ENCODE measurements at regions not wholly inside any gene's neighbourhood (a gene's known extent, or its start where the extent isn't known, plus 50 kb on each side); places are given as distances from the start of the nearest gene placed in this dataset.

DNA sequence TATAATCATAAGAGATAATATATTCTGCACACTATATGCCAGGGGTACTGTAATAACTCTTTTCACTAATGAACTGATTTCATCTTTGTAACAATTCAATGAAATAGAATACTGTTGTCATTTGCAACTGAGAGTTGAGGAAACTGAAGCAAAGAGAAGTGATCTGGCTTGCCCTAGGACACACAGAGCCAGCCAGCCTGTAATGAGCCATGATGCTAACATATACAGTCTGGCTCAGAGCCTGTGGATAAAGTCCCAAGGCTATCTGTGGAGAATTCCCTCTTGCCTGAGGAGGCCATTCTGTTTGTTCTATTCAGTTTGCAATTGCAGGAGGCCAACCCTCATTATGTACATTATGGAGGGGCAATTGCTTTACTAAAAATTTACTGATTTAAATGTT is 241.3 kb downstream of the CXCL12 start:
- Mint-ChIP-seq H3K27ac (no peak overlapping the region), H3K4me3 (no peak overlapping the region), H3K4me1 (no peaks in the 10 kb centered on the region), H3K9me3 (peaks cover 14% of the 10 kb centered on the region), H3K36me3 (ENCODE audit: low read depth) (no peaks in the 10 kb centered on the region), H3K27me3 (no peaks in the 10 kb centered on the region)
- no peak for ATAC-seq (ENCODE audit: low read depth)
- ChIA-PET CTCF (no interaction called here), POLR2A (no interaction called here)
- TF ChIP-seq, protein P1, sequence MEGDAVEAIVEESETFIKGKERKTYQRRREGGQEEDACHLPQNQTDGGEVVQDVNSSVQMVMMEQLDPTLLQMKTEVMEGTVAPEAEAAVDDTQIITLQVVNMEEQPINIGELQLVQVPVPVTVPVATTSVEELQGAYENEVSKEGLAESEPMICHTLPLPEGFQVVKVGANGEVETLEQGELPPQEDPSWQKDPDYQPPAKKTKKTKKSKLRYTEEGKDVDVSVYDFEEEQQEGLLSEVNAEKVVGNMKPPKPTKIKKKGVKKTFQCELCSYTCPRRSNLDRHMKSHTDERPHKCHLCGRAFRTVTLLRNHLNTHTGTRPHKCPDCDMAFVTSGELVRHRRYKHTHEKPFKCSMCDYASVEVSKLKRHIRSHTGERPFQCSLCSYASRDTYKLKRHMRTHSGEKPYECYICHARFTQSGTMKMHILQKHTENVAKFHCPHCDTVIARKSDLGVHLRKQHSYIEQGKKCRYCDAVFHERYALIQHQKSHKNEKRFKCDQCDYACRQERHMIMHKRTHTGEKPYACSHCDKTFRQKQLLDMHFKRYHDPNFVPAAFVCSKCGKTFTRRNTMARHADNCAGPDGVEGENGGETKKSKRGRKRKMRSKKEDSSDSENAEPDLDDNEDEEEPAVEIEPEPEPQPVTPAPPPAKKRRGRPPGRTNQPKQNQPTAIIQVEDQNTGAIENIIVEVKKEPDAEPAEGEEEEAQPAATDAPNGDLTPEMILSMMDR (IDR thresholded peaks at IDR 0.05): no peak
- intact Hi-C loops (cut with micrococcal nuclease): no loop called here
- DNase-seq: no peak

DNA sequence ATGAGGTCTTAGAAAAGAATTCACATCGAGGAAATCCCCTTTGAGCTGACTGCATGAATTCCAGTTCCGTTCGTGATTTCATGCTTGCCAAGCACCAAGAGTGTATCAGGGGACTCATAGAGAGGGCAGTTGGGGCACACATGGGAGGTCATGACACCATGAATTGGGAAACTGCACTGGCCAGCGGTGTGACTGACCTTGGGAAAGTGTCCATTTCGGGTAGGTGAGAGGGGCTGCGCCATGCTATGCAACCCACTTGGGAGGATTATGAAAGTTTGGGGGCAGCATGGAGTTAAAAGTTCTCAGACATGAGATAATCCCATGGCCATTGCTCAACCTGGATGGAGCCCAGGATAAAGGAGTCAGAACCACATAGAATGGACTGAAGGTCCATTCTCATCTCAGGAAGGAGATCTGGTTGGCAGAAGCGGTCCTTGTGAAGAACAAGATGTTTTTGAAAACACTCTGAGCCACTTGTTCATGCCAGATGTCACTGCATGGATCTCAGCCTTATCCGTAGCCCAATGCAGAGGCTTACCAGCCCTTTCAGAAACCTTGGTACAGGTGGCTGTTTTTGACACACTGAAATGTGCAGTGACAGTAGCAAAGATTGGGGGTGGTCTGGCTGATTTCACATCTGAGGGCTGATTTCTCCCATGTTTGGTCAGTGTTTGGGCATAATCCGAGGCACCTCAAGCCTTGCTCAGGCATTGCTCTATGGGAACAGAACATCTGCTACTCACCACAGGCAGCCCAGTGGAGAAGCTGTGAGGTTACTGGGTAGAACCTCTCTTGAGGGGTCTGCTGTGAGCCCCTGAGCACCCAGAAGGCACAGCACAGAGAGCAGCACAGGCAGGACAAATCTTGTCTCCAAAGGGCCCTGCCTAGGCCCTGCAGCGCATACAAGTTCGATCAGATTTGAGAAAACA is 252.3 kb downstream of the CXCL12 start:
- no peak overlapping the region for H3K4me3 Mint-ChIP-seq
- no peak for ATAC-seq (ENCODE audit: low read depth)
- DNase-seq: no peak
- H3K36me3 Mint-ChIP-seq (ENCODE audit: low read depth): no peaks in the 10 kb centered on the region
- TF ChIP-seq, protein P1 (IDR thresholded peaks at IDR 0.05): no peak
- no peaks in the 10 kb centered on the region for H3K4me1 Mint-ChIP-seq
- ChIA-PET CTCF (no interaction called here), POLR2A (no interaction called here)
- H3K27me3 Mint-ChIP-seq: no peaks in the 10 kb centered on the region
- intact Hi-C loops (cut with micrococcal nuclease): no loop called here
- H3K9me3 Mint-ChIP-seq: peaks cover 2% of the 10 kb centered on the region
- H3K27ac Mint-ChIP-seq: no peak overlapping the region

DNA sequence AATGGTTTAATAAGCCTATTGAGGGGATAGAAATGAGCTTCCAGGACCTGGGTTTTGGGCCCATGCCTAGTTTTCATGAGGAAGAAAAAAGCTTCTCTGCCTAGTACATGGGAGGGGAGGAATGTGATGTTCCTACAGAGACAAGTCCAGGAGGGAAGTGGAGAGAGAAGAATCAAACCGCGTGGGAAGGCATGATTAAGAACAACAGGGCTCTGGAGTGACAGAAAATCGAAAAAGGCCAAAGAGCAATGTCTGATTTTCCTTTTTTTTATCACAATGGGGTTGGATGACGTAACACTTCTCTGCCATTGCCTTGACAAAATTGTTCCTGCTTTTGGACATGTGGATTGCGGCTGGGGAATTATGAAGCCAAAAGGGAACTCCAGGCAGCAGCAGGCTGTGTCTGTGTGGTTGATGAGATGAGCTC is 258.6 kb downstream of the CXCL12 start:
- POLR2A ChIA-PET: no interaction called here
- H3K27ac Mint-ChIP-seq: no peak overlapping the region
- no peaks in the 10 kb centered on the region for H3K4me1 Mint-ChIP-seq
- intact Hi-C loops (cut with micrococcal nuclease): no loop called here
- H3K36me3 Mint-ChIP-seq (ENCODE audit: low read depth): no peaks in the 10 kb centered on the region
- H3K27me3 Mint-ChIP-seq: no peaks in the 10 kb centered on the region
- TF ChIP-seq, protein P1 (IDR thresholded peaks at IDR 0.05): no peak
- peaks cover 4% of the 10 kb centered on the region for H3K9me3 Mint-ChIP-seq
- no peak overlapping the region for H3K4me3 Mint-ChIP-seq
- DNase-seq: no peak
- ATAC-seq (ENCODE audit: low read depth): no peak
- CTCF ChIA-PET: interaction anchor here (1.1 kb wide), 1 partner anchor 47 kb away, joined by 3 read pairs; no protein-coding TSS in a partner anchor

DNA sequence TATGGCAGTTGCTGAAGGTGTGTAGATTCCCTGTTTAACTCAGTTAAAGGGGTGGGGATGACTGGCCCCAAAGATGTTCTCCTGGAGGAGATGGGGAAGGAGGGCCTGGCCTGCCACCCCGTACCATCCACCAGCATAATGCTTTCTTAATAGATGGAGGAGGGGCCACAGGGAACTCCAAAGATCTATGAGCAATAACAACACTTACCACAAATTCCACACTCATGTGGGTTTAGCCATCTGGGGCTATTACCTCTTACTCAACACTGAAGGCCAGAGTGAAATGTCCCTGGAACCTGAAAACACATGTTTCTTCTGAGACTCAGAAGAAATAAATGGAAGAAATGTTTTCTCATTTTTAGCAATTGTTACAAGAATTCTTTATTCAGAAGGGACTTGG is 259.0 kb downstream of the CXCL12 start:
- Mint-ChIP-seq H3K9me3 (peaks cover 4% of the 10 kb centered on the region), H3K4me1 (no peaks in the 10 kb centered on the region), H3K4me3 (no peak overlapping the region), H3K27ac (no peak overlapping the region), H3K27me3 (no peaks in the 10 kb centered on the region), H3K36me3 (ENCODE audit: low read depth) (no peaks in the 10 kb centered on the region)
- intact Hi-C loops (cut with micrococcal nuclease): no loop called here
- ATAC-seq (ENCODE audit: low read depth) (no peak), DNase-seq (no peak)
- ChIA-PET CTCF (no interaction called here), POLR2A (no interaction called here)
- TF ChIP-seq, protein P1 (IDR thresholded peaks at IDR 0.05): no peak

DNA sequence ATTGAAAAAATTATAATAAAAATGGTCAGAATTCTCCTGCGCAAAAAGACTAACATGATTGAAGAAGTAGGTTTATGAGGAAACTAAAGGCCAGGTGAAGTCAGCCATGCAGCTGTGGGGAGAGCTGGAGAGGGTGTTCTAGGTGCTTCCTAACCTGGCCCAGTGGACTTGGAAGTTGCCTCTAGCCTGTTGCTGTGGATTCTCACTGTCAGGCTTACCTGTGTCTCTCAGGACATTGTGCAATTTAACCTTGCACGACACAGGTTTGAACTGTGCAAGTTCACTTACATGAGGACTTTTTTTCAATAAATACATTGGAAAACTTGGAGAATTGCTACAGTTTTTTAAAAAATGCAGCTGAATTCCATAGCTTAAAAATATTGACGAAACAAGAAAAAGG is 266.4 kb downstream of the CXCL12 start:
- no peaks in the 10 kb centered on the region for H3K4me1 Mint-ChIP-seq
- DNase-seq (no peak), ATAC-seq (ENCODE audit: low read depth) (no peak)
- H3K27ac Mint-ChIP-seq: no peak overlapping the region
- TF ChIP-seq, protein P1 (IDR thresholded peaks at IDR 0.05): no peak
- H3K27me3 Mint-ChIP-seq: peaks cover 4% of the 10 kb centered on the region
- H3K36me3 Mint-ChIP-seq (ENCODE audit: low read depth): no peaks in the 10 kb centered on the region
- ChIA-PET POLR2A (no interaction called here), CTCF (no interaction called here)
- intact Hi-C loops (cut with micrococcal nuclease): no loop called here
- H3K4me3 Mint-ChIP-seq: no peak overlapping the region
- no peaks in the 10 kb centered on the region for H3K9me3 Mint-ChIP-seq
